HG03558 (cell line): ENCODE measurements at regions not wholly inside any gene's neighbourhood (a gene's known extent, or its start where the extent isn't known, plus 50 kb on each side); places are given as distances from the start of the nearest gene placed in this dataset.

ENCODE experiments used
- ATAC-seq: cut with Tn5 transposase; IDR thresholded peaks from one replicate; pipeline ENCODE4 v1.9.1; 2021; ENCODE audit warnings: moderate number of reproducible peaks; ENCODE audit not compliant: unreplicated experiment; ENCODE audit errors: extremely low read depth

DNA sequence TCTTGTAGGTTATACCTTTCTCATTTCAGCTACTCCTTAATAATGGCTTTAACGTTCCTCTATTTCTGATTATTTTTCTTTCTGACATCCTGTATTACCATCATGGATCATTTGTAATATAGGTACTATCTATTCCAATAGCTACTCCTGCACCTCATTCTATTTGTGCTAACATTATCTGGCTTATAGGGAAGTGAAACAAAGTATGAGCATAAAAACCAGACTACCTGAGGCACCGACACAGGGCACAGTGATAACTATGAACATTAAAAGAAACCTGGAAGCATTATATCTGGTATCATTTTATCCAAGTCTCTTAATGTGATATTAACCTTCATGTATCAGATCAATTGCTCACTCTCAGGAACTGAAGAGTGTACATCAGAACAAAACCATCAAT, 407.3 kb downstream of the DMRT2 start:
- ATAC-seq, result no peak

GRCh38 chr9:1458503-1458902, 408.3 kb downstream of the DMRT2 start:
- no peak for ATAC-seq

GRCh38 chr9:1460143-1460769, 410.1 kb downstream of the DMRT2 start:
- ATAC-seq, result no peak

DNA sequence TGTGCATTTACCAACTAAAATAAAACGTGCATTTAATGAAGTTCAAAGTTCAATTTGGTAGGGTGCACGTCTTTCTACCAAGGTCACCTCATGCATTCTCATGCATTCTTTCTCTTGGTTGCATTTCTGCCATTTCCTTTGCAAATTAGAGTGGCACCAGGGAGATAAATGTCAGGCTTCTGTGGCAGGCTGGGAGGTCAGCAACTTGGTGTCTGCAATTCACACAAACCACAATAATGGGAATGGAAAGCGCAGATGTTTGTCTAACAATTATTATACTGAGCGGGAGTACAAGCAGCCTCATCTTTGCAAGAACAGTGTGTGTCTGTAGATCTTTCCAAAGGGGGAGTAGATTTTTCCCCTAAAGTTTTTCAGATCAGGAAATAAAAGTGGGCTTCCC, 411.7 kb downstream of the DMRT2 start:
- ATAC-seq, result no peak

GRCh38 chr9:1462626-1463308, 412.6 kb downstream of the DMRT2 start:
- no peak for ATAC-seq

- peak; percentile 90 for ATAC-seq
These were observed 419.8 kb downstream of the DMRT2 start for GRCh38 chr9:1469996-1470395.

DNA sequence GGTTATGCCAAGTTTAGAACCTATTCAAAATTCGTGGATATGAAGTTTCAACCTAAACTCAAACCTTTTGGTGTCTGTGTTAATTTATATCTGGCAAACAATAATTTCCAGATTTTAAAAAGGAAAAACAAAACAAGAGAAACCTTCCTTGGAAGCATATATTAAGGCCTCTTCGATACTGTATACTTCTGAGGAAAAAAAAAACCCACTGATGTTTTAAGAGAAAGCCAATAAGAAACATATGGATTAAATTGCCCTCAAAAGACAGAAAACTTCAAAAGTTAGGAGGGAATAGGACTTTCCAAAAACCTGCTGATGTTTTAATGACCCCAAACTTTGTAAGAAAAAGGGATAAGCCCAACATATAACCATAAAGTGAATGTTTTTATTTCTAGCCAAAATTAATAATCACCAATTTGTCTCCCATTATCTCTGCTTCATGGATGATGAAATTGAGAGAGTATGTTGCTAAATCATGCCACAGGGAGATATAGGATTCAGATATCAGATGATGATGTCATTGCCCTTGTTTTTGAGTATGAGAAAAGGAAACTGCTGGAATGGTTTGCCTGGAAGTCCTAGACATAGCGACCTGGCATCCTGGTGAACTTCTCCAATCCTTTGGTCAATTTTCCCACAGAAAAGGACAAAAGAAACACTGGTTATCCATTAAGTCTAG, 423.9 kb downstream of the DMRT2 start:
- no peak for ATAC-seq

GRCh38 chr9:1474671-1475070, 424.5 kb downstream of the DMRT2 start:
- ATAC-seq, result no peak

DNA sequence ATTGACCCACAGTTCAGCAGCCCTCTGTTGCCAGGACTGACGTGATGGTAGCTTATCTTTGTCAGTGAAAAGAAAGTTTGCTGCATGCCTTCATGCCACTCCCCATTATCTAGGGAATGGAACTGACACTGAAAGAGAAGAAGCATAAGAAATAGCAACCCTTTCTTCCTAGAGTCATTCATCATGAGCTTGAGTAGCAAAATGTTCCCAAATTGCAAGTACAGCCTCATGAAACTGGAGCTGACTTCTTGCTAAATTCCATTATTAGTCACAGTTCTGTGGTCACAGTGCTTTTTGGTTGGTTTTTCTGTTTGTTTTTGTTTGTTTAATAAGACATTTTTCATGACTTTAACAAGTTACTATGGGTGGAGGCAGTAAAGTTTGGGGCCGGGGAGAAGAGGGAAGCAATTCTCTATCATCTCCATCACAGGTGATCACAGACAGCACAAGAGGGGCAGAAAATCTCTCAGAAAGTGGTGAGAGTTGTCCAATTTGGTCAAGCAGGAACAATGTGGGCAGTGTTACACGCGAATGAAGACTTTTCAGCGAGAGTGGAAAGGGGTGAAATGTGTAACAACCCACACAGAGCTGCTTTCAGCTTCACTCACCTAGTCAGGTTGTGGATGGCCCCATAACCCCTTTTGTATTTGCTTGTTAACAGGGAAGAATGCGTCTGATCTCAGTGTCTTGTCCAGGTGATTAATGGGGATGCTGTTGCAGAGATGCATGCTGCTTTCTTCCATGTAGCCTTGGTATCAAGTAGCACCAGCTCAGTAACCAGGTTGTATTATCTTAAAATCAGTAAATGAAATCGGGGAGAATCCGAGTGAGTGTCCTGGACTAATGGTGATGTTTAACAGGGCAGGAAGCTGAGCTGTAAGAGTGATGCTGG, 440.4 kb downstream of the DMRT2 start:
- ATAC-seq, result peak; percentile 59

DNA sequence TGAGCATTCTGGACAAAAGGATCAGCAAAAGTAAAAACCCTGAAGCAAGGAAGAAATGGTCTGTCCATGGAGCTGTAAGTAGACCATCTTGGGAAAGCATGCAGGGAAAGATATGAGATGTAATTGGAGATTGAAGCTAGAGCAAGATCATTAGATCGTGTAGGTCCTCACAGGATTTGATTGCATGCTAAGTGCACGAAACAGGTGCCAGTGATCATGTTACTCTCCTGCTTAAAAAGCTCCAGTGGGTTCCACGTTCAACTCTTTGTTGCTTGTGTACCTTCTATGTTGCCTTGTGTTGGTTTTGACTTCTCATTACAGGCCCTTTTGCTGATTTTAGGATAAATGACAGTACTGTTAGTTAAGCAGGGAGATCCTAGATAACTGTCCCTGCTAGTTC, 442.0 kb downstream of the DMRT2 start:
- no peak for ATAC-seq

- no peak for ATAC-seq
These were observed 445.3 kb downstream of the DMRT2 start for GRCh38 chr9:1495282-1496030.

DNA sequence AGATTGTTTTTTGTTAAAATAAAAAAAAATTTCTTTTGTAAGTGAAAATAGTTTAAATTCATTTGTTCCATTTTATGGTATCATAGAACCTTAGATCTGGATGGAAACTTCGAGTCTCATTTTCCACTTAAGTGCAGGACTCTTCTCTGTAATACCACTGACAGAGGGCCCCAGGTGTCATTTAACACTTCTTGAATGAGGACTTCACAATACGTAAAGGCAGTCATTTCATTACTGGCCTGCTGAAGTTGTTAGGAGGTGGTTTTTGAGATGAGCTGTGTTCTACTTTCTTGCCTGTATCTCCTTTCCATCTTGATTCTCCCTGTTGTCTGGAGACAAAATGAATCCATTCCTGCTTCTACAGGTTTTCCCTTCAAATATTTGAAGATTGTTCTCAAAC, 455.3 kb downstream of the DMRT2 start:
- ATAC-seq, result no peak

GRCh38 chr9:1510712-1511111, 460.6 kb downstream of the DMRT2 start:
- ATAC-seq, result no peak

DNA sequence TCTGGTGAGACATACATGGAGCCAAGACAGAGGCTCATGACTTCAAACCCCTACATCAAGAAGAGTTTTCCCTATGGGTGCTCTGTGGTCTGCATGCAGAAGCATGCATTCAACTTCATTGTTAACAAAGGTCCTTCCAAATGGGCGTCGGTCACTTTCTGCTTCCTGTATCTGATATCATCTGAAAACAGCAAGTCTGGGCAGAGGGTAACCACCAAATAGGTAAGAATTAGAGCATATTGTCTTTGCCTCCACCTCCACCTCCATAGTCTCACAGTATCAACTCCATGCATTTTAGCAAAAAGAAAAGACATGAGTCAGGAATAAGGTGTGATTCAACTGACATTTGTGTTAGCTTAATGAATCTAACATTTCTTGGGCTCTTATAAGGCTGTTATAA, 462.9 kb downstream of the DMRT2 start:
- no peak for ATAC-seq

GRCh38 chr9:1514250-1514649, 464.1 kb downstream of the DMRT2 start:
- ATAC-seq, result no peak

DNA sequence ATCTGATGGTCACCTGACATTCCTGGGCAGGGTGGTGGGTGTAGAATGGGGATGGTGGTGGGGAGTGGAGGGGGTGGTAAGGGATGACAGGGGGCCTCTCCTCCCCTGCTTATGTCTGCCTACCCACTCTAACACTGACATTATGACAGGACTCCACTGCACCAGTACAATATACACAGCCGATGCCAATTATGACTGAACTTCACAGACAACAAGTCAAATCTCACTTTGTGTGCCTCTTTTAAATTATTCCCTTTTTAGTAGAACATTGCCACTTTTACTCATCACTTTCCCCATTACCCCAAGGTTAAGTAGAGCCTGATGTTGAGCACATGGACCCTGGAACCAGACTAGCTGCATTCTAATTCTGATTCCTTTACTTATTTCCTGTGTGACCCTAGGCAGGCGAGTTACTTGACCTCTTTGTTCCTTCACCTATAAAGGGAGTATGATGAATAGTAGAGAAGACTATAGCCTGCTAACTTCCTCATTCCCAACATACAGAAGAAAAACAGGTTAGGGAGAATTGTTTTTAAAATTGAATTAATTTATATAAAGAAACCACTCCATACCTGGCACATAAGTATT, 464.7 kb downstream of the DMRT2 start:
- no peak for ATAC-seq

- ATAC-seq, result no peak
These were observed 465.4 kb downstream of the DMRT2 start for GRCh38 chr9:1515557-1515956.

- no peak for ATAC-seq
These were observed 471.4 kb downstream of the DMRT2 start for GRCh38 chr9:1521547-1521946.

DNA sequence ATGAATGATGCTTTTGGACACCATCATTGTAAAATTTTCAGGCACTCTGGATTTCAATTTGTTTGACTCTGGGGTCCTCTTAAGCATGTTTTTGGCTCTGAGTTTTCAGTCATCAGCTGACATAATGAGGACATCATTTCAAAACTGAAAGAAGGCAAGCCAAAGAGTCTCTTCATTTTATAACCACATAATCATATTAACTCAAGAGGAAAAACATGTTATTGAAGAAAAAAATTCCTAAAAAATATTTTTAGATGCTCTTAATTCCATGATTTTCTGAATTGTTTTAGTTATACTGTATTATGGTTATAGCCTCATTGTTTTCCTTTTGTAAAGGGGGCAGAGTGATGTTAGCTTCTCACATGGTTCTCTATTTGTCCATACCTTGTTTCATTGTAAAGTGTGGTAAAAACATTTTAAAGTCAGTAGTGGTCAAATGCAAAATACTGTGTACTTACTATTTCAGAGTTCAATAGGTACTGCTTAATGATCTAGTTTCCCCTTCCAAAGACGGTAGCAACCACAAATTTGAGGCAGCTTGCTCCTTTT, 472.1 kb downstream of the DMRT2 start:
- no peak for ATAC-seq
